Smooth muscle cell (in vitro differentiated cells): ENCODE measurements at regions not wholly inside any gene's neighbourhood (a gene's known extent, or its start where the extent isn't known, plus 50 kb on each side); places are given as distances from the start of the nearest gene placed in this dataset.
"Not testable (repeated sequence)": the region's sequence is repeated elsewhere in the genome, so short reads cannot be mapped to it uniquely, and the experiment has no call there.

Source experiments
- DNase-seq: peaks from one replicate; lab custom pipeline; 2025; ENCODE audit not compliant: unreplicated experiment; lab: John Stamatoyannopoulos, UW
- H2AFZ ChIP-seq: fragments of 200-600 bp; sonication (generic); 2 replicates; pipeline ENCODE4 v1.6.0; 2016; ENCODE audit warnings: antibody characterized with exemption, low read depth, mild to moderate bottlenecking
- H3F3A ChIP-seq: fragments of 200-600 bp; sonication (generic); 2 replicates; pipeline ENCODE4 v1.6.0; 2017; ENCODE audit warnings: antibody characterized with exemption, low read depth
- H3K27ac ChIP-seq: fragments of 200-600 bp; sonication (generic); 2 replicates; pipeline ENCODE4 v1.5.1; 2016; ENCODE audit warnings: low read depth, mild to moderate bottlenecking
- H3K27me3 ChIP-seq: fragments of 200-600 bp; sonication (generic); 2 replicates; pipeline ENCODE4 v1.6.1; 2016; ENCODE audit warnings: low read depth, mild to moderate bottlenecking
- H3K36me3 ChIP-seq: fragments of 200-600 bp; sonication (generic); 2 replicates; pipeline ENCODE4 v1.5.1; 2016; ENCODE audit warnings: low read depth
- H3K4me1 ChIP-seq: fragments of 200-600 bp; sonication (generic); 2 replicates; pipeline ENCODE4 v1.5.1; 2016; ENCODE audit warnings: low read depth
- H3K4me2 ChIP-seq: fragments of 200-600 bp; sonication (generic); 2 replicates; pipeline ENCODE4 v1.6.0; 2016; ENCODE audit warnings: mild to moderate bottlenecking
- H3K4me3 ChIP-seq: fragments of 200-600 bp; sonication (generic); 2 replicates; pipeline ENCODE4 v1.5.1; 2016; ENCODE audit warnings: mild to moderate bottlenecking
- H3K79me2 ChIP-seq: fragments of 200-600 bp; sonication (generic); 2 replicates; pipeline ENCODE4 v1.6.0; 2016; ENCODE audit warnings: low read depth, mild to moderate bottlenecking
- H3K9ac ChIP-seq: fragments of 200-600 bp; sonication (generic); 2 replicates; pipeline ENCODE4 v1.6.0; 2016; ENCODE audit warnings: low read depth
- H3K9me3 ChIP-seq: fragments of 200-600 bp; sonication (generic); replicated peaks from 2 replicates; pipeline ENCODE4 v1.5.1; 2016; ENCODE audit warnings: low read depth
- H4K20me1 ChIP-seq: fragments of 200-600 bp; sonication (generic); 2 replicates; pipeline ENCODE4 v1.6.0; 2016; ENCODE audit warnings: low read depth
- CTCF ChIP-seq: fragments of 200-600 bp; sonication (generic); IDR thresholded peaks from 2 replicates; pipeline ENCODE4 v1.5.1; 2017; ENCODE audit warnings: borderline replicate concordance, mild to moderate bottlenecking, antibody characterized with exemption; ENCODE audit not compliant: insufficient read depth, poor library complexity, severe bottlenecking
- WGBS: methylation state at CpG from one replicate; pipeline ENCODE4 v1.1.7; 2016; ENCODE audit warnings: low lambda C conversion rate; 5-methylcytosine and 5-hydroxymethylcytosine counted together

- H3F3A ChIP-seq, H3K27me3 ChIP-seq, H2AFZ ChIP-seq, H3K79me2 ChIP-seq, H3K9ac ChIP-seq, H3K4me2 ChIP-seq, DNase-seq, H3K36me3 ChIP-seq, H3K4me3 ChIP-seq, H3K4me1 ChIP-seq, H3K27ac ChIP-seq, H4K20me1 ChIP-seq: not testable (repeated sequence)
- peaks cover 17% of the 10 kb centered on the region for H3K9me3 ChIP-seq
- 60% methylated on average over 2 of the region's 2 CpGs for WGBS
Measured at GRCh38 chr10:42335653-42336296, 302.6 kb downstream of the ZNF33B start.

DNA sequence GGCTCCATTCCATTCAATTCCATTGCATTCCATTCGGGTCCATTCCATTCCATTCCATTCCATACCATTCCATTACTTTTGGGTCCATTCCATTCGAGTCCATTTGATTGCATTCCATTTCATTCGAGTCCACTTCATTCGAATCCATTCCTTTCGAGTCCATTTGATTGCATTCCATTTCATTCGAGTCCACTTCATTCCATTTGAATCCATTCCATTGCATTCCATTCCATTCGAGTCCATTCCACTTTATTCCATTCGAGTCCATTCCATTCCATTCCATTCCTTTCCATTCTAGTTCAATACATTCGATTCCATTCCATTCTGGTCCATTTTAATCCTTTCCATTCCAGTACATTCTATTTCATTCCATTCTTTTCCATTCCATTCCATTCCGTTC lies 334.0 kb downstream of the ZNF33B start:
- Histone ChIP-seq H3K9me3 (peaks cover 35% of the 10 kb centered on the region), H3K36me3 (no peaks in the 10 kb centered on the region), H2AFZ (no peak overlapping the region), H3K4me3 (no peak overlapping the region), H3K9ac (no peak overlapping the region), H3K79me2 (no peaks in the 10 kb centered on the region), H4K20me1 (no peaks in the 10 kb centered on the region), H3K27me3 (no peaks in the 10 kb centered on the region), H3F3A (no peaks in the 10 kb centered on the region), H3K4me1 (no peaks in the 10 kb centered on the region), H3K27ac (no peak overlapping the region), H3K4me2 (no peak overlapping the region)
- WGBS, result 72% methylated on average over 10 of the region's 10 CpGs
- no peak for DNase-seq
- no peak for TF ChIP-seq CTCF

DNA sequence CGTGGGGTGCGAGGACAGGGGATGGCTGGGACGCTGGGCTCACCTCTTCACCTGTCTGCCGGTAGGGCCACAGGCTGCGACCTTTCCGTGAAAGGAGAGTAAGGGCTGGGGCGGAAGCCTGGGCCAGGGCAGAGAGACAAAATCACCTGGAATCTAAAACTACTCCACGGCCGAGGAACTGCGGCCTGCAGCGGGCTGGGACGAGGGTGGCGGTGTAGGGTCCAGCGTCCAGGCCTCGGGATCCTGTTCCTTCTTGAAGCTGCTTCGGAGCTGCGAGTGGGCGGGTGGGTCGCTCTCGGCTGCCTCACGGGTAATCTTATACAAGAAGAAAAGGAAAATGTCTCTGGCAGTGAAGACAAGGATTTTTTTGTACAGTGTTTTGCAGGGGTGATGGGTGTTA lies 356.5 kb downstream of the ZNF33B start:
- not testable (repeated sequence) for H3K27ac ChIP-seq, H3K36me3 ChIP-seq, H3F3A ChIP-seq, H3K4me1 ChIP-seq, H3K4me3 ChIP-seq, H3K9me3 ChIP-seq, H3K27me3 ChIP-seq, H2AFZ ChIP-seq, H3K4me2 ChIP-seq, H3K79me2 ChIP-seq, H4K20me1 ChIP-seq, H3K9ac ChIP-seq, DNase-seq
- 86% methylated on average over 20 of the region's 21 CpGs for WGBS

DNA sequence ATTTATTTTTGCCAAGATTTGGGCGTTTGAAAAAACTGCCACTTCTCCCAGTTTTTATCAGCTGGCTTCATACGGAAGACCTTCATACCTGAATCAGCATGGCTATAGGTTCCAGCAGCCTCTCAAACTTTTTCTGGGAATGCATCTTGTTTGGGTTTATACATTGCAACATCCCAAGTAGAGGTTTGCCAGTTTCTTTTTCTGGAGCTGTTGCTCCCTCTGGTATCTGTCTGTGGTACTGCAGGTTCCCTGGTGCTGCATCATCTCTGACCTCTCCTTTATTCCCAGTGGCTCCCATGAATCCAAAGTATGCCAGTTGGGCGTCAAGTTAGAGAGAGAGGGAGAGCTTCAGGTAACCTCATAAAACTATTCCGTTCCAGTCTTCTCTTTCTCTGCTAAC lies 368.6 kb downstream of the ZNF33B start:
- H3K9me3 ChIP-seq, H3K36me3 ChIP-seq, H3K79me2 ChIP-seq, H3K4me3 ChIP-seq, H3K4me2 ChIP-seq, H3K4me1 ChIP-seq, H3K27me3 ChIP-seq, H3K27ac ChIP-seq, H2AFZ ChIP-seq, DNase-seq, H4K20me1 ChIP-seq, H3F3A ChIP-seq, H3K9ac ChIP-seq: not testable (repeated sequence)
- WGBS, result 76% methylated on average over 4 of the region's 4 CpGs

DNA sequence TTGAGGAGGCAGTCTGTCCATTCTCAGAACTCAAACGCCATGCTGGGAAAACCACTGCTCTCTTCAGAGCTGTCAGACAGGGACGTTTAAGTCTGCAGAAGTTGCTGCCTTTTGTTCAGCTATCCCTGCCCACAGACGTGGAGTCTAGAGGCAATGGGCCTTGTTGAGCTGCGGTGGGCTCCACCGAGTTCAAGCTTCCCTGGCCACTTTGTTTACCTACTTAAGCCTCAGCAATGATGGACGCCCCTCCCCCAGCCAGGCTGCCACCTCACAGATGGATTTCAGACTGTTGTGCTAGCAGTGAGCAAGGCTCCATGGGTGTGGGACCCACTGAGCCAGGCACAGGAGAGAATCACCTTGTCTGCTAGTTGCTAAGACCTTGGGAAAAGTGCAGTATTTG lies 375.1 kb downstream of the ZNF33B start:
- H3F3A ChIP-seq, H4K20me1 ChIP-seq, H3K4me3 ChIP-seq, H3K9ac ChIP-seq, H3K36me3 ChIP-seq, H3K27me3 ChIP-seq, H3K27ac ChIP-seq, H3K4me2 ChIP-seq, H3K79me2 ChIP-seq, H2AFZ ChIP-seq, H3K9me3 ChIP-seq, H3K4me1 ChIP-seq, DNase-seq: not testable (repeated sequence)
- 38% methylated on average over 6 of the region's 6 CpGs for WGBS

GRCh38 chr10:42243002-42243401 lies 395.4 kb downstream of the ZNF33B start:
- not testable (repeated sequence) for H3K4me1 ChIP-seq, H3F3A ChIP-seq, H2AFZ ChIP-seq, H3K79me2 ChIP-seq, DNase-seq, H3K27ac ChIP-seq, H3K27me3 ChIP-seq, H3K4me3 ChIP-seq, H3K4me2 ChIP-seq, H3K36me3 ChIP-seq, H3K9me3 ChIP-seq, H3K9ac ChIP-seq, H4K20me1 ChIP-seq
- 100% methylated on average over 2 of the region's 53 CpGs for WGBS
